Stimulated activated CD4-positive, alpha-beta T cell treated with anti-CD3 and anti-CD28 coated beads, Interleukin-12 subunit alpha, Interleukin-12 subunit beta, amount 100 ng/mL, for 4 hours (primary cell): ENCODE measurements at regions not wholly inside any gene's neighbourhood (a gene's known extent, or its start where the extent isn't known, plus 50 kb on each side); places are given as distances from the start of the nearest gene placed in this dataset.
"Not testable (repeated sequence)": the region's sequence is repeated elsewhere in the genome, so short reads cannot be mapped to it uniquely, and the experiment has no call there.

Experiments used
- DNase-seq: peaks from one replicate; pipeline ENCODE4 v3.0.0-alpha.2; 2020

DNA sequence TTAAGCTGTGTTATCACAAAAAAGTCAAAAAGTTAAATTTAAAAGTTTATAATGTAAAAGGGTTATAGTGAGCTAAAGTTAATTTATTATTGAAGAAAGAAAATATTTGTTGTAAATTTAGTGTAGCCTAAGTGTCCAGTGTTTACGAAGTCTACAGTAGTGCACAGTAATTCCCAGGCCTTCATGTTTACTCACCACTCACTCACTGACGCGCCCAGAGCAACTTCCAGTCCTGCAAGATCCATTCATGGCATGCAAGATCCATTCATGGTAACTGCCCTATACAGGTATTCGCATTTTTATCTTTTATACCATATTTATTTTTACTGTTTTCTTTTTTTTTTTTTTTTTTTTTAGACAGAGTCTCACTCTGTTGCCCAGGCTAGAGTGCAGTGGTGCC lies 69.5 kb downstream of the TPRA1 start:
- DNase-seq = no peak

DNA sequence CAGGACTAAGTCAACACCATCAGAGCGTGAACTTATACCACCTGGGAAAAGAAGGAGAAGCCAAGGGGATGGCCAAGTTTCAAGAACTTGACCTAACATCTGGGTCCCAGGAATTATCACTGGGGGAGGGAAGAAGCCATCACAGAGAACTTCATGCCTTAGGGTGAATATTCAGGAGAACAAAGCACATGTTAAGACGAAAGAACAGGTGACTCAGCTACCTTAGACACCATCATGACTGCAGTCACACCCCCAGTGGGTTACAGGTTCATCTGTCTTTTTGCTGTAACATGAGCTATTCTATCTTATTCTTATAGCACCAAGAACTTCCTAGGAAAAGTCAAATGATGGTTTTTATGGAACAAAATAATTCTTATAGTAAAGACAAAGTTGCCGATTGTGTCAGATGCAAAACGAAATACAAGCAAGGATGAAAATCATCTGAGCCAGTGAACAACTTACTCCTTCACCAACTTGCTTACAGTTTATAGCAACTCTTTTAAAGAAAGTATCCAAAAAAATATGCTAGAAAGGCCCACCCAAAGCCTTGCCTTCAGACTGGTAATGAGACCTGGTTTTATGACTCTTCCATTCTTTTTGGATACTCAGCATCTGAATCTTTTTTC lies 72.0 kb downstream of the TPRA1 start:
- no peak for DNase-seq

DNA sequence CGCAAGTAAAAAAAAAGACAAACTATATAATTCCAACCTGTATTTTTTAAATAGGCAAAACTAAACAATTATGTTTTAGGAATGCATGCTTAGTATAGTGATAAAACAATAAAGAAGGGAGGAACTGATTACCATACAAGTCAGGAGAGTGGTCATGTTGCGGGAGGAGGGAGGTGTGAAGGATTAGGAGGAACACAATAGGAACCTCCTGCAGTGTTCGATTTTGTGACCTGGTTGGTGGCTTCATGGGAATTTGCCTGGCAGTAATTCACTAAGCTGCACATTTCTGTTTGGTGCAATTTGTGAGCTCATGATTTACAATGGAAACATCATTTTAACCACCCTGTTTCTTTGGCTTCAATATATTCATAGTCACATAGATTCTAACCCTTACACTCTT lies 78.3 kb downstream of the TPRA1 start:
- DNase-seq = no peak

DNA sequence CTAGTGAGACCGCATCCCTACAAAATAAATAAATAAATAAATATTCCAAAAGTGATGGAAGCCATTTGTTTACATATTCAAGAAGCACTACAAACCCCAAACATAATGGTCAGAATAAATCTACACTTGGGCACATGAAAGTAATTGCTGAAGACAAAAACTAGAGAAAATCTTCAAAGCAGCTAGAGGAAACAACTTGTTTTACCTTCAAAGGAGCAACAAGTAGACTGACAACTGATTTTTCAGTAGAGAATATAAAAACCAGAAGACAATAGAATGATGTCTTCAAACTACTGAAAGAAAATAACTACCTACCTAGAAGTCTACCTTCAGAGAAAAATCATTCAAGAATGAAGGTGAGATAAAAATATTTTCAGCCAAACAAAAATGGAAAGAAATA lies 89.4 kb downstream of the TPRA1 start:
- no peak for DNase-seq

DNA sequence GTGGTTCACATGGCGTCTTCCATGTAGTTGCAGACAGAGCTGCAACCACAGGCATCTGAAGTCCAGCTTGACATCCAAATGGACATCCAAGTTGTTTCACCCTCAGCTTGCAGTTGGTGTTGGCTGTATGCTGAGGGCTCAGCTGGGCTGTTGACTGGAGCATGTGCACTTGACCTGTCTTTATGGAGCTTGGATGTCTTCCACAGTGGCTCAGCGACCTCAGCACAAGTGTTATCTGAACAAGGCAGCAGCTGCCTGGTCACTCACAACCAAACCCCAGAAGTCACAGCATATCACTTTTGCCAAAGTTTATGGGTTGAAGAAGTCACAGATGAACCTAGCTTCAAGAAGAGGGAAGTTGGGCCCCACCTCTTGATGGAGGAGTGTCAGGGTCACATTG lies 92.9 kb downstream of the TPRA1 start:
- no peak for DNase-seq

DNA sequence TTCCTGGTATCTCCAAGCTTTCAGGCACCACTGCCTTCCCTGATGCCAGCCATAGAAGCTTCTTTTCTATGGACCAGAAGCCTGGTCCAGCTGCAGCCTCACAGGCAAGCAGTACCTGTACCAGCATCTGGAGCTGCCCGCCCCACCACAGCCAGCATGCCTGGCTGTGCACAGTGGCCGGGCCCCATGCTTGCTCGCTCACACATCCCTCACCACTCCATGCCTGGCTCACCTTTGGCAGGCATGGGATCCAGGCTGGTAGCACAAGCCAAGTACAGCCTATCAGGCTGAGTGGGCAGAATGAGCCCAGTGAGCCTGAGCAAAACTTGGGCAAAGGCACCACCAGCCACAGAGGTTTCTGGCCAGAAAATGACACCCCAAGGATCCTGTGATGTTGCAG lies 93.4 kb downstream of the TPRA1 start:
- DNase-seq = no peak

DNA sequence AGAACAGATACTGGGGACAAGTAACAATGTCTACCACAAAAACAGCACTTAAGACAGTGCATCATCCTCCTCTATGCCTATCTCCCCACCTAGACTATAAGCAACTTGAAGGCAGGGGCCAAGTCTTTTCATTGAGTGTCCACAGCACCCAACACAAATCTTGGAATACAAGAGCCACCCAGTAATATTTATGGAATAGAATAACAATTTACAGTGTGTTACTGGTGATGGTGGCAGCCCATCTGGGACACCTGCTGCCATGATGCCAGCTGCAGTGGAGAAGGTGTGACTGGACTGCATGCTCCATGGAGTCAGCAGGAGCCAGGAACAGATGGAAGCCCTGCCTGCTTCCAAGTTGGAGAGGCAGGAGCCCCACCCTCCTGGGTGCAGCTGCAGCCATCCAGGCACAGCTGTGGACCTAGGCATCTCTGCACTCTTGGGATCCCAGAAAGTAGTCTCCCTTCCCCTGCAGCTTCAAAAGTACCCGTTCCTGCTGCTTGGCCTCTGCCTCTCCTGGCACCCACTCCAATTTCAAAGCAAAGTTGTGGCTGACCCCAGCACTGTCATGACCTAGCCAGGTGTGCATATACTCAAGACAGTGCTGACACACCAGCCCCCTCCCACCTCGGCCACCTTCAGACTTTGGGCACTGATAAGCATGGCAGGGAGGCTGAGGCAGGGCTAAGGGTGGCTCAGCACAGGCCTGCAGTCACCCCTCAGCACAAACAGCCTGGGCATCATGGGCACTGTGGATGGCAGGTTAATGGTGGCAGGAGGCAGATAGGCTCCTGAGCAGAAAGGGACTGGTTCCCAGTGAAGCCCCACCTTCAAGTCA lies 94.5 kb downstream of the TPRA1 start:
- no peak for DNase-seq

DNA sequence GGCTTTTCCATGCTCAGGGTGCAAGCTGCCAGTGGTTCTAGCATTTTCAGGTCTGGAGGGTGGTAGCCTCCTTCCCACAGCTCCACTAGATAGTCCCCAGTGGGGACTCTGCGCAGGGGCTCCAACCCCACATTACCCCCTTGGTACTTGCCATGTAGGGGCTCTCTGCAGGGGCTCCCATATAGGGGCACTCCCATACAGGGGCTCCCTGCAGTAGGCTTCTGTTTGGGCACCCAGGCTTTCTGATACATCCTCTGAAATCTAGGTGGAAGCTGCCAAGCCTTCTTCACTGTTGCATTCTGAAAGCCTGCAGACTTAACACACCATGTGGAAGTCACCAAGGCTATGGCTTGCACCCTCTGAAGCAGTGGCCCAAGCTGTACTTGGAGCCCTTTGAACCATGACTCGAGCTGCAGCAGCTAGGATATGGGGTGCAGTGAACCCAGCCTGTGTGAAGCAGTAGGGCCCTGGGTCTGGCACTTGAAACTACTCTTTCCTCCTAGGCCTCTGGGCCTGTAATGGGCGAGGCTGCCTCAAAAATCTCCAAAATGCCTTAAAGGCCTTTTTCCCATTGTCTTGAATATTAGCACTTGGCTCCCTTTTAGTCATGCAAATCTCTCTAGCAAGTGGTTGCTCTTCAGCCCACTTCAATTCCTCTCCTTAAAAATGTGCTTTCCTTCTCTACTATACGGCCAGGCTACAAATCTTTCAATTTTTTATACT lies 96.4 kb downstream of the TPRA1 start:
- no peak for DNase-seq

DNA sequence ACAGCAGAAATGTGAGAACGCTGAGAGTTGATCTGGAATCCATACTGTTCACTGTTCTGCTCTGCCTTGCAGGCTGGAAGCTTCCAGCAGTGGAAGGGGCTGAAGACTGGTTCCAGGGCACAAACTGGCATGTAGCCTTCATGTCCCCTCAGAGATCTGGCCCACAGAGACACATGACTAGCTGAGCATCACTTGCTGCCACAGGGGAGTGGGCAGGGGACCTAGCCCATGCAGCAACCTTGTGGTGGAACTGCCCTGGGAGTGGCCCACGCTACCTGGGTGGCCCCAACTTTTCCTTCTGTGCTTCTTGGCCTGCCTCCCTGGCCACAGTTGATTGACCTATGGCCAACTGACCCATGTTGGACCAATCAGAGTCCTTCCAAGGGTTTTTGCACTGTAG lies 98.1 kb downstream of the TPRA1 start:
- DNase-seq = no peak

DNA sequence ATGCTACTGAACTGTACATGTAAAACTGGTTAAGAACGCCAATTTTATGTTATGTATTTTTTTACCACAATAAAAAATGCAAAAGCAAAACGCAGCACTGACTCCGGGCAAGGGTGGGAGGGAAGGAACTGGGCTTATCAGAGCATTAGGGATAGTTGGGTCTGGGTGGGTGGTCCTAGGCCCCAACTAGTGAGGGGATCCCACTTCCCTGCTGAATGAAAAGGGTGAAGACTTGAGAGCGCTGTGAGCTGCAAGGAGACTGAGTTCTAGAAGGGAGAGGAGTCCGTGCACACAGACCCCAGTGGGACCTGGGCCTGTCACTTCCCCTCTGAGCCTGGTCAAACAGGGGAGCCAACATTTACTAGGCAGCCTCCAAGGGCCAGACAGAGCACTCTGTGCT lies 98.6 kb downstream of the TPRA1 start:
- no peak for DNase-seq

DNA sequence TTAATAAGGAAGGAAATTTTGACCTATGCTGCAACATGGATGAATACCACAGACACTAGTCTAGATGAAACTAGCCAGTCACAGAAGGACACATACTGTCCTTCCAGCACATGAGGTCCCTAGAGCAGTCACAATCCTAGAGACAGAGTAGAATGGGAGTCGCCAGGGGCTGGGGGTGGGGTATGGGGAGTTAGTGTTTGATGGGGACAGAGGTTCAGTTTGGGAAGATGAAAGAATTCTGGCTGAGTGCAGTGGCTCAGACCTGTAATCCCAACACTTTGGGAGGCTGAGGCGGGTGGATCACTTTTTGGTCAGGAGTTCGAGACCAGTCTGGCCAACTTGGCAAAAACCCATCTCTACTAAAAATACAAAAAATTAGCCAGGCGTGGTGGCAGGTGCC lies 99.2 kb downstream of the TPRA1 start:
- DNase-seq = no peak

DNA sequence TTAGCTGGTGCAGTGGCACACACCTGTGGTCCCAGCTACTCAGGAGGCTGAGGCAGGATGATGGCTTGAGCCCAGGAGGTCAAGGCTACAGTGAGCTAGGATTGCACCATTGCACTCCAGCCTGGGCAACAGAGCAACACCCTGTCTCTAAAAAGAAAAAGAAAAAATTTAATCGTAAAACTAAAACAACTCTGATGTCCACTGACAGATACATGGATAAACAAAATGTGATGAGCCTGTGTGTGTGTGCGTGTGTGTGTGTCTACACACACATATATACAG lies 99.6 kb downstream of the TPRA1 start:
- not testable (repeated sequence) for DNase-seq

DNA sequence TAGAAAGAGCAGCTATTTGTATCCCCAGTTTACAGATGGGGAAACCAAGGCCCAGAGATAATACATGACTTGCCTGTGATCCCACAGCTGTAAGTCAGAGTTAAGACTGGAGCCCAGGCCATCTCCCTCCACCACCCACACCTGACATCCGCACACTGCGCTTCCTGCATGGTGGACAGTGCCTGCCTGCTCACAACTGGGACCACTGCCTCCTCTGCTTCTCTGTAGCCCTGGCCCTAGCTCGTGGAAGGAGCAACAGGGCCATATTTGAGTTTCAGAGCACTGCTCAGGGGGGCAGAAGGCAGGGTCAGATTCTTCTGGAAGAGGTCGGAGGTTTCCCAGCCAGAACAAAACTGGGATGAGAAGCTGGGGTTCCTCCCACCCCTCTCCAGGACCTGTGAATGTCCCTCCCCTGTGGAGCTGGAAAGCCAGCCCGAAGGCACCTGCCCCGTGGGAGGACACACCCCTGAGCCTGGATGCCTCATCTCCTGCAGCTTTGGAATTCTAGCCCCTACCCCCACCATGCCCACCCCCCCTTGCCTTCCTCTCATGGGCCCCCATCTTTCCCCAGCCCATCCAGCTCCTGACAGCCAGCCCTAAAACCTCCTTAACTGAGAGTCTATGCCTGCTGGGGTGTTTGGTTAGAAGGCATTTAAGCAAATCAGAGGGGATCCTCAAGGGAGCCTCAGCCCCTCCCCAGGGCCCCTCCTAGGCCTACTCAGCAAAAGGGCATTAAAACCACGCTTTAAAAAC lies 100.1 kb downstream of the TPRA1 start:
- no peak for DNase-seq

DNA sequence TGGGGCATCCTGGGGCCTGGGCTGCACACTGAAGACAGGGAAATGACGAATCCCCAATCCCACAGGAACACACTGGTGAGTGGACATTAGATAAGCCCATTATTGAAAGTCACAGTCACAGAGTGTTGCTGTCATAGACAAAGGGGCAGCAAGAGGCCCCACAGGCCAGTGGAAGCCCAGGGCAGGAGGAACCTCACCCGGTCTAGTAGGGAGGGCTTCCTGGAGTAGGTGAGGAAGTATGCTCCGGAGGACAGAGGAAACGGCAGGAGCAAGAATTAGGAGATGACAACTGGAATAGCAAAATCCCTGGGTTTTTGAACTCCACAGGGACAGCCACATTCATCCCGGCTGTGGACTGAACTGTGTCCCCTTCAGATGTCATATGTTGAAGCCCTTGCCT lies 101.2 kb downstream of the TPRA1 start:
- DNase-seq = no peak

DNA sequence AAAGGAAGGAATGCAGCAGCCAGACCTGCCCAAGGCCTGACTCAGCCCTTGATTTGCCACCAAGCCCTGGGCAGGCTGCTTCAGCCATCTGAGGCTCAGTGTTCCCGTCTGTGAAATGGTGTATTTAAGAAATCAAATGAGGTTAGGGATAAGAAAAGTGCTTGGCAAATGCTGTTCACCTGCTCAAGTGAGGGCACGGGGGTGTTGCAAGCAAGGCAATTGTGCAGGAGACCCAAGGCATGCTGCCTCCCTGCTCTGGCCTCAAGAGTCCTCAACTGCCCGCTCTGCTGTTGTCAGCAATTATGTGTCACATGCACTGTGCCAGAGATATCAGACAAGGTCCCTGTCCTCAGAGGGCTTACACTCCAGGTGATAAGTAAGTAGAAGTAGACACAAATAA lies 101.8 kb downstream of the TPRA1 start:
- no peak for DNase-seq

DNA sequence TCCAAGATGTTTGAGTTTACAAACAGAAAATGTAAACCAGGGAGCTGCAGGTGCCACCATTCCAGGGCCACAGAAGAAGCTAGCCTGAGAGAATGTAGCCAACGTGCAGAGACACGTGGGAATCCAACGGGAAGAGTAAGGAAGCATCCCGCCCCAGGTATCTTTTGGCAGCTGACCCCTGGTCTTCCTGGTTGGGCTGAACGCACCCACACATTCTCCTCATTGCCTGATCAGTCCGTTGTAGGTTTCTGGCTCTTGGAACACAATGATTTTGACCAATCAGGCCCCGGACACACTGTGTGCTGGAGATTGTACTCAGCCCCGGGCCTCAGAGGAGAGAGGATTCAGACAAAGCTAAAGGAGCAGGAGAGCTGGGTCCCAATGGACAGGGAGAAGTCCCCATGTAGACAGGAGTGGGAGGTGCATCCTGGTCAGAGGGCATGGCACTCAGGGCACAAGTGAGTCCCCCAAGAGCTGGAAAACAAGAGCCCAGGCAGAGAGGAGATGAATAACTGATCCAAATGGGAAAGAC lies 102.3 kb downstream of the TPRA1 start:
- DNase-seq = no peak

DNA sequence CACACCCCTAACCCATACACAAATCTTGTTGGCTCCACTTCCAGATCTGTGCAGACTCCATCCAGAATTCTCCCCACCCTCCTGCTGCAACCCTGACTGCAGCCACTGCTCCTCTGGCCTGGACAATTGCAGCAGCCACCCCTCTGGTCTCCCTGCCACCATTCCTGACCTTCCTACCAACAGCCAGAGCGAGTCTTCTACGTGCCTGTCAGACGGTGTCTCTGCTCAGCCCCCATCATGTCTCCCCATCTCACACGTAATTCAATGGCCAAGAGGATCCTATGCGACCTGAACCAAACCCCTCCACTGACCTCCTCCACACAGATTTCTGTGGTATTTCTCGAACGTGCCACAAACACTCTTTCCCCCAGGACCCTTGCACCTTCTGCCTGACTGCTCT lies 103.3 kb downstream of the TPRA1 start:
- DNase-seq = no peak

DNA sequence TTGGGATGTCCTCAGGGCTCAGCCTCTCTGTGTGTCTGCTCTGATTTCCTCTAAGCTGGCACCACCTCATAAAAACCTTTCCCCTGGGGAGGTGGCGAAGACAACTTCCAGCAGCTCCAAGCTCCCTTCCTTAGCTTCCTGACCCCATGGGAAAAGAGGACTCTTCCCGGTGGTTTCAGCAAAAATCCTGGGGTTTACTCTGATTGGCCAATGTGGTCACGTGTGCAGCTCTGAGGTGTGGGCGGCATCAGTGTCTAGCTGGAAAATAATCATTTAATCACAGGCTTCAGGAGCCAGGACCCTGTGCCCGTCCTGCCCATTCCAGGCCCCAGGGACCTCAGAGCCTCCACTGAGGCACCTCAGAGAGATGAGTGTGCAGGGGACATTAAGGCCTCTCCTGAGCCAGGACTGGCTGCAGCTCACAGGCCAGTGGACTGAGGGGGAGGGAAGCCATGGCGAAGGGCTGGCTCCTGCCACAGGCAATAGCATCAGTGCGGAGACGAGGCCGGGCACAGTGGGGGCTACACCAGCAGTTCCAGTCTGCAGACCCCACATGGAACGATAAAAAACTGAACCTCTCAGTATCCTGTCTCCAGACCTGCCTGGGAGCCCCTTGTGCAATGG lies 104.1 kb downstream of the TPRA1 start:
- no peak for DNase-seq

DNA sequence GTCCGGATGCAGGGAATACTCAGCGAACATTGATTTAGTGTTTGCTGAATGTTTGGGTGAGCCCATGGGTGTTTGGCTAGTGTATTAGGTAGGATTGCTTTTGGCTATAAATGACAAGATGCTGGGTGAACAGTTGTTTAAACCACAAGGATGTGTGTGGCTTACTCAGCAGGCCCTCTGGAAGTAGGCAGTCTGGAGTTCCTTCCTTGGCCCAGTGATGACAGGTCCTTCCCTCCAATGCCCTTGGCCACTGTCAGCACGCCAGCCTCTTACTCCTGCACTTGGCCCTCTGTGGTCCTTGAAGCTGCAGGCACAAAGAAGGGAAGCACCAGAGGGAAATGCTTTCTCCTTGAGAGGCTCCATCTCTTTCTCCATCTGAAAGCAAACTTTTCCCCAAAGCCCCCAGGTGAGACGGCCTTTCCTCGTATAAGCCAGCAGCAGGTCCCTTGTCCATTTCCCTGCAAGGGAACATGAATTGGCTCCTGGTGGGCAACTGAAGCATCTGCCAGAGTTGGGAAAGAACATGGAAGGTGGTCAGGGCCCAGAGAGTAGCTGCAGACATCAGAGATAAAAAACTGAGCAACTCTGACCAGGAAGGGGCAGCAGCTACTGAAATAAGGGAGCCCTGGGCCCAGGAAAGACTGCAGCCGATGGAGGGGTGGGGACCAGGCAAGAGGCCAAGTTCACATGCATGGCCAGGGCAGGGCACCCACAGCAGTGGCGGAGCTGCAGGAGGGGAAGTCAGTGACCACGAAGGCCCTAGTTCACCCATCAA lies 105.0 kb downstream of the TPRA1 start:
- no peak for DNase-seq

DNA sequence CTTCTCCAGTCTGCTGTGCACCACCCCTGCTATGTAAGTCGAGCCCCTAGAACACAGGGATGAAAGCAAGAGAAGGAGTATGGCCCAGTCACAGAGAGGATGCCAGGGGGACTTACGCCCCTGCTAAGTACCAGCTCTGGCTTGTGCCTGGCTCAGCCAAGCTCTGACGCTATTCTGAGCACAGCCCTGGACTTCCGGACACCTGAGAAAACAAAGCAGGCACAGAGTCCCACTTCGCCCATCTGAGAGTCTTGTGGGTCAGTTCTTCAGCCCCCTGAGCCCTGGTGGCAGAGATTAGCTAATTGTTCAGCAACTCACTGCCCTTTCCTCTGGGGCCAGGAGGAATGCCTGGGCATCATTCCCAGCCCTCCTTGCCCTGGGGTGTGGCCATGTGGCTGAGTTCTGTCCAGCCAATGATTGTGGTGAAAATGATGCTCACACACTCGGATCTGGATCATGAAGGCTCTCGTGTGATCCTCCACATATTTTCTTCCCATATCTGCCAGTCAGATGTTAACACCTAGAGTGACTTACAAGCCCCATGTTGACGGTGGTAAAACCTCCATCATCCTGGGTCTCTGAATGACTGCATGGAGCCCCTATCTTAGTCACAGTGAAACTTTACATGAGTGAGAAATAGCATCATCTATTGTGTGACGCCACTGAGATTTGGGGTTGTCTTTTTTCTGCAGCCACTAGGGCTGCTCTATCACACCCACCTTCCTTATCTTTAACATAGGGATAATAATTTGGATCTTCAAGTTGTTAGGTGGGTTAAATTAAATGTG lies 105.7 kb downstream of the TPRA1 start:
- no peak for DNase-seq

DNA sequence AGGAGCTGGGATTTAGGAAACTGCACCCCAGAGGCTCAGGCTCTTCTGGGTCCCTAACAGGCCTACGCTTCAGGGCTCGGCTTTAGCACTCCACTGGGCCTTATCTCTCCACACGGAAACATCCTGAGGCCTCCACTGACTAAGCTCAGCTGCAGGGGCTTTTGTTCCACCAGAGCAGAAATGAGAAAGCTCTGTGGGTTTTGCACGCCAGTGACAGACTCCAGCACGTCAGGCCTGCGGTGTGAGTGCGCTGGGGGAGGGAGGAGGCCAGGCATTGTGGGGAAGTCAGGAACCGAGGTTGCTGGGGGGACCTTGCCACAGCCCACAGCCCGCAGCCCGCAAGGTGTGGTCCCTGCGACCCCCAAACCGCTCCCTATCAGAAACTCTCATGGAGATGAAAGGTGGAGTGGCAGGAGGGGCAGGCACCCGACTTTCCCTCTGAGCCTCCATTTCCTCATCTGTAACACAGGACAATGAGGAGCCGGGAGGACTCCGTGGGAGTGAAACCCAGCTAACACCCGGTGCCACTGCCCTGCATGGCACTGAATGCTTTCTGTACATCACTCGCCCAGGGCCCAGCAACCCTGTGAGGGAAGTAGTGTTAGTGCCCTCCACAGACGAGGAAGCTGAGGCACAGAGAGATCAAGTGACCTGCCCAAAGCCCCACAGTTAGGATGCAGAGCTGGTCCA lies 106.5 kb downstream of the TPRA1 start:
- DNase-seq = no peak
